Activated T-cell treated with anti-CD3 and anti-CD28 coated beads, Interleukin-2, amount 50 U/mL, for 72 hours (primary cell): ENCODE measurements at regions not wholly inside any gene's neighbourhood (a gene's known extent, or its start where the extent isn't known, plus 50 kb on each side); places are given as distances from the start of the nearest gene placed in this dataset.

ENCODE experiments used
- ATAC-seq, 2 donors: fragments of 150-1000 bp; cut with Tn5 transposase; replicated peaks in 1 of 2; 2 replicates each; pipeline ENCODE4 v1.10.0; 2021; ENCODE audit warnings: moderate library complexity in 2 of 2, mild to moderate bottlenecking in 1 of 2
- DNase-seq, 2 donors: peaks; one replicate each; pipeline ENCODE4 v3.0.0; 2021 to 2022; ENCODE audit warnings: mixed read lengths in 1 of 2
- H3K27ac Mint-ChIP-seq: one replicate; pipeline ENCODE4 v1.8.0; 2022; ENCODE audit warnings: mild to moderate bottlenecking, moderate library complexity, mixed read lengths
- H3K27me3 Mint-ChIP-seq: one replicate; pipeline ENCODE4 v1.8.0; 2022; ENCODE audit warnings: low read depth, mixed read lengths
- H3K36me3 Mint-ChIP-seq, 2 donors: one replicate each; pipeline ENCODE4 v1.8.0; 2022; ENCODE audit warnings: mixed read lengths in 2 of 2, mild to moderate bottlenecking in 1 of 2; ENCODE audit not compliant: insufficient read depth in 2 of 2
- H3K4me1 Mint-ChIP-seq: one replicate; pipeline ENCODE4 v1.8.0; 2022; ENCODE audit warnings: low read depth, mixed read lengths
- H3K4me3 Mint-ChIP-seq, 2 donors: one replicate each; pipeline ENCODE4 v1.8.0; 2022; ENCODE audit warnings: mild to moderate bottlenecking in 2 of 2, mixed read lengths in 2 of 2, moderate library complexity in 2 of 2
- H3K9me3 Mint-ChIP-seq, 2 donors: one replicate each; pipeline ENCODE4 v1.8.0; 2022; ENCODE audit warnings: mixed read lengths in 2 of 2

DNA sequence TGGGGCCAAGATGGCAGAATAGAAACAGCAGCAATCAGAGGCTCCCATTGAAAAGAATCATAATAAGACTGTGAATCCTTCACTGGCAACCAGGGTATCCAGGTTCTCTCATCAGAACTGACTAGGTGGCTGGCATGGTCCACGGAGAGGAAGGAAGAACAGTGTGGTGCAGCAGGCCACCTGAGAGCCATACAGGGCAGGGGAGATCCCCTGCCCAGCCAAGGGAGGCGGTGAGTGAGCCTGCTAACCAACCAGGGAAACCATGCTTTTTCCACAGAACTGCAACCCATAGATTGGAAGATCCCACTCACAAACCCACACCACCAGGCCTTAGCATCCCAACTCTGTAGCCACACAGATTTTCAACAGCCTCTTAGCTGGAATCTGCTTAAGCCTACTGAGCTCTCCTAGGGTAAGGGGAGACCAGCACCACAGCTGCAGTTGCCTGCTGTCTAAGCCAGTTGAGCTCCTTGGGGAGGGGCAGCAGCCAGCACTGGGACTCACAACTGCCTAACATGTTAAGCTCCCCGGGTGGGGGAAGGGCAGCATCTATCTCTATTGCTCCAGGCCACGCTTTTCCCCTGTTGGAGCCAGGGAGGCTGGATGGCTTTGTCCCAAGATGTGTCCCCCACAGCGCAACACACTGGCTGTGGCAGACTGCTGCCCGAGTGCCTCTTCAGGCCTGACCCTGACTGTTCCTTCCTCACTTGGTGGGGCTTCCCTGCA, 342.6 kb upstream of the CCDC196 start:
- no peak overlapping the region for H3K4me3 Mint-ChIP-seq
- peaks cover 0 to 2% of the 10 kb centered on the region in 2 donors for H3K36me3 Mint-ChIP-seq
- H3K27ac Mint-ChIP-seq = no peak overlapping the region
- no peaks in the 10 kb centered on the region for H3K4me1 Mint-ChIP-seq
- ATAC-seq (no peak), DNase-seq (no peak)
- peaks cover 18% of the 10 kb centered on the region for H3K27me3 Mint-ChIP-seq
- H3K9me3 Mint-ChIP-seq = peaks cover 3 to 5% of the 10 kb centered on the region in 2 donors

DNA sequence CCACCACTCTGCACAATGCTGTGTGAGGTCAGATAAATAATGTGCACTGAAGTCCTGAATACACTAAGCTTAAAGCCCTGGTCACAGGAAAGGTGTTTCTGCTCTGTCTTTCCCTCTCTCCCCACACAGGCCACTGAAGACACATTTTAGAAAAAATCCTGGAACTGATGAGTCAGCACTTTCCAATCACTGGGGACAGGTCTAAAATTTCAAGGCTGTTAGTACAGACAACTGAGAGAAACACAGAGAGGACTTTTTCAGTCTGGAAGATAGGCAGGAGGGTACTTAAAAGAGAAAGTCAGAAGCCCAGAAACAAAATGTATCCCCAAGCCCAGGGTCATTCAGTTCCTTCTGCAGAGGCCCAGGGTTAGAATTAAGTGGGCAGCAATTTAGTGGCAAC, 333.9 kb upstream of the CCDC196 start:
- H3K4me3 Mint-ChIP-seq = no peak overlapping the region
- H3K27ac Mint-ChIP-seq = no peak overlapping the region
- peaks cover 2 to 6% of the 10 kb centered on the region in 2 donors for H3K9me3 Mint-ChIP-seq
- H3K27me3 Mint-ChIP-seq = peaks cover 6% of the 10 kb centered on the region
- ATAC-seq (no peak), DNase-seq (no peak)
- H3K36me3 Mint-ChIP-seq = no peaks in the 10 kb centered on the region
- no peaks in the 10 kb centered on the region for H3K4me1 Mint-ChIP-seq

- ATAC-seq (no peak), DNase-seq (no peak)
- Mint-ChIP-seq H3K9me3 (peaks cover 2 to 6% of the 10 kb centered on the region in 2 donors), H3K4me3 (no peak overlapping the region), H3K4me1 (no peaks in the 10 kb centered on the region), H3K36me3 (no peaks in the 10 kb centered on the region), H3K27ac (no peak overlapping the region), H3K27me3 (peaks cover 6% of the 10 kb centered on the region)
Measured at GRCh38 chr14:66152747-66153146, 333.4 kb upstream of the CCDC196 start.

GRCh38 chr14:66163023-66163422, 323.1 kb upstream of the CCDC196 start:
- DNase-seq (no peak), ATAC-seq (no peak)
- H3K4me1 Mint-ChIP-seq = no peaks in the 10 kb centered on the region
- no peak overlapping the region for H3K27ac Mint-ChIP-seq
- no peaks in the 10 kb centered on the region for H3K9me3 Mint-ChIP-seq
- H3K27me3 Mint-ChIP-seq = peaks cover 12% of the 10 kb centered on the region
- no peak overlapping the region for H3K4me3 Mint-ChIP-seq
- no peaks in the 10 kb centered on the region for H3K36me3 Mint-ChIP-seq

DNA sequence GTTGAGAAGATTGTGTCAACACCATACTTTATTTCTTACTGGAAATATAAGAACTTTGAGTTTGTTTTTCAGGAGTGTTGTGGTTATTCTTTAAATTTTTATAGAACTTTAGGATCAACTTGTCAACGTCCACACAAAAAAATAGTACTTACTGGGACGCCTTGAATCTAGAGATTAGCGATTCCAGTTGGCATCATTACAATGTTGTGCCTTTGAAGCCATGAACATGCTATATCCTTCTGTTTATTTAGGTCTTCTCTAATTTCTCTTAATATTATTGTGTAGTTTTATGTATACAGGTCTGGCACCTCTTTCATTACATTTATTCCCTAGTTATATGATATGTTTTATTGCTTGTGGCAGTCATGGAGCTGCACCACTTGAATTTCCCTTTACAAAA, 320.8 kb upstream of the CCDC196 start:
- DNase-seq = no peak
- H3K36me3 Mint-ChIP-seq = no peaks in the 10 kb centered on the region
- no peaks in the 10 kb centered on the region for H3K4me1 Mint-ChIP-seq
- H3K27ac Mint-ChIP-seq = no peak overlapping the region
- H3K9me3 Mint-ChIP-seq = no peaks in the 10 kb centered on the region
- ATAC-seq = no peak
- peaks cover 18% of the 10 kb centered on the region for H3K27me3 Mint-ChIP-seq
- no peak overlapping the region for H3K4me3 Mint-ChIP-seq

DNA sequence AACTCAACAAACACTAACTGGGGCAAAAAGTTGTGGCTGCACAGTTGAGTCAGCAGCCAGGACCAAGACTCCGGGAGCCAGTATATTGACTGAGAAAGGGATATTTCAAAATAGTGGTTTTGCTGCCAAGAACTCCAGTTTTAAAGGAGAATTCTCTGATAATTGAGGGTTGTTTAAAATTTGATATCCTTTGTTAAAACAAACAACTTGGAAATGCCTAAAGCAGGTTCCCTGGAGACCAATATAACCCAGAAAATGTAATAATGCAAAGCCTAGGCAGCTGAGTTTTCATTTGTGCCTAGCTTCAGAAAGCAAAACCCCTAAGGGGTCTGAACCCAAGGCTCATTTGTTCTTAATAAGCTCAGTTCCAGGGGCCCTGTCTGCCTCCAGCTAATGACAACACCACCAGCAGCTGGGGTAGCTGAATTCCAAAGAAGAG, 311.7 kb upstream of the CCDC196 start:
- no peak overlapping the region for H3K4me3 Mint-ChIP-seq
- H3K4me1 Mint-ChIP-seq = no peaks in the 10 kb centered on the region

DNA sequence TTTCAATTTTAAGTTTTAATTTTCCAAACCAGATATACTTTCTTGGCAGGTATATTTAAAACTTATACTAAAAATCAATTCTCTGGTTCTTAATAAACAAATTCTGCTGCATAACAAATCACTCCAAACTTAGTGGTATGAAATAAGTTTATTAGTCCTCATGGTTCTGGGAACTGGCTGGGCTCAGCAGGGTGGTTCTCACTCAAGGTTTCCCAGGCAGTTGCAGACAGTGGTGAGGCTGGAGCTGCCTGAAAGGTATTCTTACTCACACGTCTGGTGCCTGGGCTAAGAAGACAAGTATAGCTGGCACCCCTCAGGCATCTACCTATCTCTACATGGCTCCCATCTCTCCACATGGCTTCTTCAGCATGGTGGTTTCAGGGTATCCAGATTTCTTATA, 308.2 kb upstream of the CCDC196 start:
- peaks cover 22% of the 10 kb centered on the region for H3K27me3 Mint-ChIP-seq
- ATAC-seq (no peak), DNase-seq (no peak)
- H3K27ac Mint-ChIP-seq = no peak overlapping the region
- H3K9me3 Mint-ChIP-seq = no peaks in the 10 kb centered on the region
- no peaks in the 10 kb centered on the region for H3K4me1 Mint-ChIP-seq
- peaks cover 0 to 3% of the 10 kb centered on the region in 2 donors for H3K36me3 Mint-ChIP-seq
- H3K4me3 Mint-ChIP-seq = no peak overlapping the region

More for the DNA sequence above, 311.7 kb upstream of the CCDC196 start:
- Mint-ChIP-seq H3K36me3 (peaks cover 0 to 3% of the 10 kb centered on the region in 2 donors), H3K27ac (no peak overlapping the region), H3K27me3 (peaks cover 33% of the 10 kb centered on the region), H3K9me3 (no peaks in the 10 kb centered on the region)
- DNase-seq (no peak), ATAC-seq (no peak)

- H3K27me3 Mint-ChIP-seq = peaks cover 20% of the 10 kb centered on the region
- no peak overlapping the region for H3K27ac Mint-ChIP-seq
- no peak for ATAC-seq
- peaks cover 2 to 3% of the 10 kb centered on the region in 2 donors for H3K36me3 Mint-ChIP-seq
- H3K4me1 Mint-ChIP-seq = no peaks in the 10 kb centered on the region
- H3K4me3 Mint-ChIP-seq = no peak overlapping the region
- peaks cover 2 to 6% of the 10 kb centered on the region in 2 donors for H3K9me3 Mint-ChIP-seq
- DNase-seq = no peak
Measured at GRCh38 chr14:66196670-66197069, 289.5 kb upstream of the CCDC196 start.

- Mint-ChIP-seq H3K9me3 (peaks cover 4 to 7% of the 10 kb centered on the region in 2 donors), H3K27ac (no peak overlapping the region), H3K4me3 (no peak overlapping the region), H3K36me3 (peaks cover 3% of the 10 kb centered on the region in 2 donors), H3K27me3 (peaks cover 22% of the 10 kb centered on the region), H3K4me1 (no peaks in the 10 kb centered on the region)
- DNase-seq (no peak), ATAC-seq (no peak)
Measured at GRCh38 chr14:66197276-66197675, 288.9 kb upstream of the CCDC196 start.

- H3K27ac Mint-ChIP-seq = no peak overlapping the region
- H3K9me3 Mint-ChIP-seq = peaks cover 9 to 22% of the 10 kb centered on the region in 2 donors
- DNase-seq = no peak
- H3K36me3 Mint-ChIP-seq = peaks cover 7 to 14% of the 10 kb centered on the region in 2 donors
- peaks cover 14% of the 10 kb centered on the region for H3K27me3 Mint-ChIP-seq
- no peak for ATAC-seq
- H3K4me3 Mint-ChIP-seq = no peak overlapping the region
- H3K4me1 Mint-ChIP-seq = no peaks in the 10 kb centered on the region
Measured at GRCh38 chr14:66206554-66206953, 279.6 kb upstream of the CCDC196 start.

DNA sequence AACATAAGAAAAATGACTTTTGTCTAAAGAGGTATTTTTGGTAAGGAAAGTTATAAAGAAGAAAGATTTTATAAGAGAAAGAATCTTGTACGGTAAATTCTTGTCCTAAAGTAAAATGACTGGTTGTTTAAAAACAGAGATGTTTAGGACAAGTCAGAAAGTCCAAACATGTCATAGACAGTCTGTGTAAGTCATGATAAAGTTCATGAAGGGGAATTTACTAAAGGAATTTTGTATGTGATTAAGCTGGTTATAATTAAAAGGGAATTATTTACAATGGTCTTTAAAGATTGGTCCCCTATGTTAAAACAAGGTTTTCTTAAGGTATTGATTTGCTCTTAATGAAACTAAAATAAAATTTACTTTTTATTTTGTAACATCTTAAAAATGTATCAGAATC, 269.4 kb upstream of the CCDC196 start:
- no peak for DNase-seq
- Mint-ChIP-seq H3K27ac (no peak overlapping the region), H3K4me3 (no peak overlapping the region), H3K4me1 (no peaks in the 10 kb centered on the region), H3K27me3 (no peaks in the 10 kb centered on the region), H3K9me3 (peaks cover 2 to 9% of the 10 kb centered on the region in 2 donors), H3K36me3 (peaks cover 2 to 8% of the 10 kb centered on the region in 2 donors)
- no peak for ATAC-seq

- H3K4me1 Mint-ChIP-seq = no peaks in the 10 kb centered on the region
- H3K4me3 Mint-ChIP-seq = no peak overlapping the region
- H3K9me3 Mint-ChIP-seq = peaks cover 2 to 9% of the 10 kb centered on the region in 2 donors
- no peaks in the 10 kb centered on the region for H3K27me3 Mint-ChIP-seq
- peaks cover 2 to 8% of the 10 kb centered on the region in 2 donors for H3K36me3 Mint-ChIP-seq
- ATAC-seq (no peak), DNase-seq (no peak)
- no peak overlapping the region for H3K27ac Mint-ChIP-seq
Measured at GRCh38 chr14:66219886-66220285, 266.3 kb upstream of the CCDC196 start.

DNA sequence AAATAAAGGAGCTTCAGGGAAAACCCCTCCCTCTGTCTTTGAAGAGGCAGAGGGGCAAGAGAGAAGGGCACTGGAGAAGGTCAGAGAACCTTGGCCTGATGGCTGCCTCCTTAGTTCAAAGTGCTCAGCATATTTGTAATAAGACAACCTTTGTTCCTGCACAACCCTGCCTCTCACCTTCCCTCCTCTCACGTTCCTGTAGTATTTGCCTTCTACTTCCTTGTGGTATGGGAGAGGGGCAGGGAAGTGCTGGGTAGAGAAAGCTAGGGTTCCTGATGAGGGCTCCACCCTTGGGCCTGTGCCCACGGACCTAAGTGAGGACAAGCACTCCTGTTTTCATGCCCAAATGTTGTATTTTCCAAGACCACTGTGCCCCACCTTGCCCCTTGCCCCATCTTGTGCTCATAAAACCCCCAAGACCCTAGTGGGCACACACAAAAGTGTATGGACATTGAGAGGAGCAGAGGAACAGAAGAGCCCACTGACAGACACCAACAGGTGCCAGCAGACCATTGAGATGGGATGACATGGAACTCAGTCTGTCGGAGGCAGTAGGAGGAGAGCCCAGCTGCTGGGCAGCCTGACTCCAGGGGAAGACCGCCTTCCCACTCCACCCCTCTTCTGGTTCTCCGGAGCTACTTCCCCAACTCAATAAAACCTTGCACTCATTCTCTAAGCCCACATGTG, 261.5 kb upstream of the CCDC196 start:
- DNase-seq = no peak
- Mint-ChIP-seq H3K4me1 (peaks cover 14% of the 10 kb centered on the region), H3K27me3 (no peaks in the 10 kb centered on the region), H3K9me3 (peaks cover 0 to 6% of the 10 kb centered on the region in 2 donors), H3K36me3 (peaks cover 0 to 2% of the 10 kb centered on the region in 2 donors), H3K4me3 (no peak overlapping the region), H3K27ac (no peak overlapping the region)
- ATAC-seq = no peak
